ENCODE measurements at regions not wholly inside any gene's neighbourhood (a gene's known extent, or its start where the extent isn't known, plus 50 kb on each side); places are given as distances from the start of the nearest gene placed in this dataset.
A peak's percentile ranks its signal among the peaks of the same experiment; 100 is the strongest.

DNA sequence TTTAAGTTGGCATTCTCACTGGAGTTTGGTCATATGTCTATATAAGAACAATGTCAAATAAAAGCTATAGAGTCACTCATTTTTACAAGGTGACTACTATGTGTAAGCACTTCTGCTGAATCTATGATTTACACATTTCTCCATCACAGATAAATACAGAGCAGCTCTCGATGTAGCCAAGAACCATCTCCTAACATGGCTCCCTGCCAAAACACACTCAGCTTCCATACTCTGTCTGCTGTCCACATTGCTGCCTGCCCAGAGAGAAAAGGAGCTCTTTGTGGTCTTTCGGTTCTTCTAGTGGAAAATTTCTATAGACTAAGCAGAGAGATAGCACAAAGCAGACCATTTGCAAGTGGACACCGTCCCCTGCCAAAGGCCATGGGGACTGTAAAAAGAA, 190.9 kb upstream of the KLF12 start:
- H3K4me1 Mint-ChIP-seq, result no peaks in the 10 kb centered on the region
- no peak overlapping the region for H3K27ac Mint-ChIP-seq
- H3K36me3 Mint-ChIP-seq, result no peaks in the 10 kb centered on the region
- no peak for DNase-seq
- no peak overlapping the region for H3K4me3 Mint-ChIP-seq
- peaks cover 0 to 4% (median 0%) of the 10 kb centered on the region in 7 donors for H3K9me3 Mint-ChIP-seq
- peaks cover 10 to 52% (median 19%) of the 10 kb centered on the region in 3 donors for H3K27me3 Mint-ChIP-seq
- ATAC-seq (ENCODE audit: low read depth in 2 of 2), result no peak

DNA sequence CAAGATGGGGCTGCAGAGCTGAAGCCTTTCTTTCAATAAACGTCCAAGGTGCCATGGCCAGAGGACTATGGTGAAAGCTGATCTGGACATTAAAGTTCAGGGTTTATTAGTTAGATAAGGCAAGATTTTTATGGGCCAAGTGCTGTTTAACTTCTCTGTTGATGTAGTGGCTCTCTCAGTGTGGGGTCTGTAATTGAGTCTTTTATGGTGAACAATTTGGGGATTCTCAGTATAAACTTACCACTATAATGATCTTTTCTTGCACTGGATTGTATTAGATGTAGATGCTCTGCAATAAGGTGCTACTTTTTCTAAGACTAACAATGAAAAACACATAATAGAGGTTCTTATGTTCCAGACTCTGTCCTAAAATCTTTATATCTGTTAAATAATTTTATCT, 190.1 kb upstream of the KLF12 start:
- H3K9me3 Mint-ChIP-seq, result peaks cover 0 to 4% (median 0%) of the 10 kb centered on the region in 7 donors
- DNase-seq (no peak), ATAC-seq (ENCODE audit: low read depth in 2 of 2) (no peak)
- no peak overlapping the region for H3K4me3 Mint-ChIP-seq
- H3K4me1 Mint-ChIP-seq, result no peaks in the 10 kb centered on the region
- no peaks in the 10 kb centered on the region for H3K36me3 Mint-ChIP-seq
- no peak overlapping the region for H3K27ac Mint-ChIP-seq
- peaks cover 10 to 52% (median 19%) of the 10 kb centered on the region in 3 donors for H3K27me3 Mint-ChIP-seq

DNA sequence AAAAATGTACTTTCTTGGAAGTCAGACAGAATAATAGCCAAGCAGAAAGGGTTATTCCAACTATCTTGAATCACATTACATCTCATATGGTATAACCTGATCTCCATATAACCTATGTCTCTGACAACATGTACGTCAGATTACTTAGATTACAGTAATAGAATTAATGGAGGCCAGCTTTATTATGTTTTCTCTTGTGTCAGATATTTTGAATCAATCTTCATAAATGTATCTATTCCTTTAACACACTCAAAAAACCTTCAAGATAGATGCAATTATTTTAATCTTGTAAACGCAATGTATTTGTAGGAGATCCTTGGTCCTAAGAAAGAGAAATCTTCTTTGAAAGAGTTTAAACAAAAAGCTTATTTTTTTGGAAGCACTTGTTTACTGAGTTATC, 188.4 kb upstream of the KLF12 start:
- DNase-seq (no peak), ATAC-seq (ENCODE audit: low read depth in 2 of 2) (no peak)
- Mint-ChIP-seq H3K27ac (no peak overlapping the region), H3K27me3 (peaks cover 10 to 47% (median 19%) of the 10 kb centered on the region in 3 donors), H3K4me3 (no peak overlapping the region), H3K4me1 (no peaks in the 10 kb centered on the region), H3K9me3 (peaks cover 0 to 4% (median 0%) of the 10 kb centered on the region in 7 donors), H3K36me3 (no peaks in the 10 kb centered on the region)

DNA sequence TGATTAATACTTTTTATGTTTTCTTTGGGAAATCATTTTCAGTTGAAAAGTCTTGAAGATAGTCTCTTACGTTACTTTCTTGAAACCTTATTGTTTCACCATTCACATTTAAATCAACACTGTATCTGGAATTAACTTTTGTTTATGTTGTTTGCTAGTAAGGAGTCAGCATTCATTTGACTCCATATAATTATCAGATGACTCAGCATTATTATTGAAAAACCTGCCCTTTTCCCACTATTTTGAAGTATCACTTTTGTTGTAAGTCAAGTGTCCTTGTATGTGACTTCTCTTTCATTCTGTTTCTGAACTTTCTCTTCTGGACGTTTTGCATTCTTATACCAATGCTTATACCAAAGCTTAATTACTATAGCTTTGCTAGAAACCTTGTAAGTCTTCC, 186.1 kb upstream of the KLF12 start:
- ATAC-seq (ENCODE audit: low read depth in 2 of 2) (no peak), DNase-seq (no peak)
- Mint-ChIP-seq H3K9me3 (peaks cover 0 to 2% (median 0%) of the 10 kb centered on the region in 7 donors), H3K27ac (no peak overlapping the region), H3K27me3 (peaks cover 10 to 37% (median 17%) of the 10 kb centered on the region in 3 donors), H3K4me1 (no peaks in the 10 kb centered on the region), H3K36me3 (no peaks in the 10 kb centered on the region), H3K4me3 (no peak overlapping the region)

DNA sequence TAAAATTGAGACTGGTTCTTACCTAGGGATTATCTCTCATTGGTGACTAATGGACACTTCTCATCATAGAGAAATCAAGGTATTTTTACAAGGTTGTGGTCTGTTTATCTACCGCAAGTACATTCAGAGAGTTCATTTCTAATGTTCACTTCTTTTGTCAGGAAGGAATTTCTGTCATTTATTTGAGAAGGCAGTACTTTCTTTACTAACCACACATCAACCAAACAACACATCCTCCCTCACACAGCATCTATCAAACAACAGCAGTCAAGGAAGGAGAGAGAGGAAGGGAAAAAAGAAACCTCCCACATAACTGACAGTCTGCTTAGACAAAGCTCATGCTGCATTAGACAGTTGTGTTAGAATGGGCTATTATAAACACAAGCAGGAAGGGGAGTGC, 182.3 kb upstream of the KLF12 start:
- DNase-seq (no peak), ATAC-seq (ENCODE audit: low read depth in 2 of 2) (no peak)
- H3K4me3 Mint-ChIP-seq, result no peak overlapping the region
- H3K27ac Mint-ChIP-seq, result no peak overlapping the region
- peaks cover 0 to 7% (median 5%) of the 10 kb centered on the region in 7 donors for H3K9me3 Mint-ChIP-seq
- H3K27me3 Mint-ChIP-seq, result peaks cover 5 to 21% (median 15%) of the 10 kb centered on the region in 3 donors
- no peaks in the 10 kb centered on the region for H3K4me1 Mint-ChIP-seq
- no peaks in the 10 kb centered on the region for H3K36me3 Mint-ChIP-seq

DNA sequence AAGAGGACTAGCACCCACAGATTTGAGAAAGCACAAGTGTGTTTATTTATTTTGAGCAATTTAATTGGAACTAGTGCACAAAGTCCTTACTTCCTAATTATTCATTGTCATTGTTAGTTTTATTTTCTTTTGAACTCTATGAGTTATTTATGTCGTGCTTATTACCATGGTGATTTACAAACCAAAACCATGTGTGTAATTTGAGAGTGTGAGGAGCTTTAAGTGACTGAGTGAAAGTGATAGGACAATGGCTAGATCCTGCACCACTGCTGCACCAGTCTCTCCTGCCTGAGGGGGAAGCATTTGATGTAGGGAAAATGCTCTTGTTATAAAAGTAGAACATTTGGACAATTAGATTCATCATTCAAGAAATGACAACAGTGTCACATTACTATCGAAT, 172.3 kb upstream of the KLF12 start:
- H3K4me1 Mint-ChIP-seq, result no peaks in the 10 kb centered on the region
- peaks cover 14 to 29% (median 15%) of the 10 kb centered on the region in 3 donors for H3K27me3 Mint-ChIP-seq
- no peak overlapping the region for H3K27ac Mint-ChIP-seq
- H3K4me3 Mint-ChIP-seq, result no peak overlapping the region
- no peaks in the 10 kb centered on the region for H3K9me3 Mint-ChIP-seq
- ATAC-seq (ENCODE audit: low read depth in 2 of 2) (no peak), DNase-seq (no peak)
- no peaks in the 10 kb centered on the region for H3K36me3 Mint-ChIP-seq

DNA sequence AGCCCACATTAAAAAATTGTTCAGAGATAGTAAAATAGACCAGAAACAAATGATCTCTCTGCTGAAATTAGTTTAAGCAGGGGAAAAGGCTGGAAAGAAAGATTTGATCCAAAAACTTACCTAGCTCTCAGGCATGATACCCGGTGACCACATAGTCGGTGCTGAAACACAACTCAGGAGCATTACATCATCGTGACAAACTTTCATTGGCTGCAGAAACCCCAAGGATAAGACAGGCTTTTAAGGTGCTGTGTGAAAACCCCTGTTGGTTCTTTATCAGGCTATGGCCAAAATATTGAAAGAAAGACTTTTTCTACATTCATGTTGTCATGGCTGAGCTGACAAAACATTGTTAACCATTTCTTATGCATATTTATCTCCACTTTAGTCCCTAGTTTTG, 171.7 kb upstream of the KLF12 start:
- Mint-ChIP-seq H3K9me3 (no peaks in the 10 kb centered on the region), H3K4me1 (peaks cover 0 to 2% (median 0%) of the 10 kb centered on the region in 3 donors), H3K27ac (no peak overlapping the region), H3K36me3 (no peaks in the 10 kb centered on the region), H3K27me3 (peaks cover 14 to 29% (median 15%) of the 10 kb centered on the region in 3 donors), H3K4me3 (no peak overlapping the region)
- no peak for ATAC-seq (ENCODE audit: low read depth in 2 of 2)
- no peak for DNase-seq

DNA sequence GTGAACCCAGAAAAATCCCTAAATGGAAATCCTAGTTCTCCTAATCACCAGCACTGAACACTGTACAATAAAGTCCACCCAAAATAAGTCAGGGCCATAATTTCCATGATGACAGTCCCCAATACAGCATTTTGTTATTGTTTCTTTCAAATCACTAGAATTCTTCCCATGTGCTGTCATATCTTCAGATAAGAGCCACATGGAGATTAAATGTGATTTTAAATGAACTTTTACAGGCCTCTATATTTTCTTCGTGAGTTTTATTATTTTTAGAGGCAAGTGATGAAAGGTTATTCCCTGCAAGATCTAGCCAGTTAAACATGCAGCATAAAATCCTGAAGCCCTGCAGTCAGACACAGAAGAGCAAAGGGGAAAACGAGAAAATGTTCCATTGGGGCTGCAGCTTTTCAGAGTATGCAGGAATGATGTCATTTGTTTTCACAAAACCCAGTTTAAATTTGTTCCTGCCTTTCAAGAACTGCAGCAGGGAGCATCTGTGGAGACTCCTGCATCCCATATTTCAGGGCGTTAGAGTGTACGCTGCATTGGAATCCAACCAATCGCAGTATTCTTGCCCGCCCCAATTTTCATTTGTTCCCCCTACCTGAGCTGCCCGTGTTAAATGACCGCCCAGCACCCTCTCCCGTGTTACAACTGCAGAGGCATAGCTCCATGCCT, 167.2 kb upstream of the KLF12 start:
- peaks cover 7 to 12% (median 8%) of the 10 kb centered on the region in 3 donors for H3K4me1 Mint-ChIP-seq
- DNase-seq, result no peak
- no peak overlapping the region for H3K4me3 Mint-ChIP-seq
- no peak overlapping the region for H3K27ac Mint-ChIP-seq
- H3K9me3 Mint-ChIP-seq, result no peaks in the 10 kb centered on the region
- H3K36me3 Mint-ChIP-seq, result no peaks in the 10 kb centered on the region
- ATAC-seq (ENCODE audit: low read depth in 2 of 2), result no peak
- peaks cover 0 to 7% (median 0%) of the 10 kb centered on the region in 3 donors for H3K27me3 Mint-ChIP-seq

DNA sequence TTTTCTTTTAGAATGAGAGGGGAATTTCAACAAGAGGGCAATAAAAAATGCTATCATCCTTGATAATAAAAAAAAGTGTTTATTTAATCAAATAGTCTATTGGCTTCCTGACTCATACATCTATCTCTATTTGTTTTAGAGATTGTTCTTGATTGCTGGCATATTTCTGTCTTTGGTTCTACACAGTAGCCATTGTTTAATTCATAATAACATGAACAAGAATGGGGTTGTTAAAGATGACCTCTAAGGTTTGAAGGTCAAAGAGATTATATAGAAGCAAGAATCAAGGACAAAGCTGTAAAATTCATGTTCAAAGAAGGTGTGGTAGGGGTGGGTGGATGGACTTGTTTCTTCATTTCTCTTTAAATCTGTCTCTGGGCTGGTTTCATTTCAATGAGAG, 166.0 kb upstream of the KLF12 start:
- Mint-ChIP-seq H3K27me3 (no peaks in the 10 kb centered on the region), H3K4me1 (peaks cover 7 to 12% (median 8%) of the 10 kb centered on the region in 3 donors), H3K4me3 (no peak overlapping the region), H3K9me3 (no peaks in the 10 kb centered on the region), H3K27ac (no peak overlapping the region), H3K36me3 (no peaks in the 10 kb centered on the region)
- DNase-seq (no peak), ATAC-seq (ENCODE audit: low read depth in 2 of 2) (no peak)

DNA sequence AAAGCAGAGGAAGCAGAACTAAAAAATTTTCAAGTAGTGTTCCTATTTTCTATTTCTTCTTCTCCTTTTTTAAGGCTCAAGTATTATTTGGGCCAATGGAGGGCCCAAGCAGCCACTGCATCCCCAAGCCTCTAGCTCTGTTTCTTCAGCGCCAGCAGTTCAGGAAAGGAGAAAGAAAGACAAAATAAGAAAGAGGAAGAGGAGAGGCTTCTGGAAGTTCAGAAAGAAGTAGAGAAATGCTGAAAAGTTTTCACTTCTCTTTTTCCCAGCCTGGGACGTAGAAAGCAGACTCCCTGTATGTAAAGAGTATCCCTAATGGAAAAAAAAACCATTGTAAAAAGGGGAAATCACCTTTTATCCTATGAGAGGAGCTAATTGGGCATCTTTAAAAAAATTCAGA, 165.5 kb upstream of the KLF12 start:
- Mint-ChIP-seq H3K27me3 (no peaks in the 10 kb centered on the region), H3K36me3 (no peaks in the 10 kb centered on the region)

GRCh38 chr13:74298923-74299322, 164.7 kb upstream of the KLF12 start:
- Mint-ChIP-seq H3K27me3 (no peaks in the 10 kb centered on the region), H3K4me3 (no peak overlapping the region), H3K4me1 (peaks cover 7 to 12% (median 8%) of the 10 kb centered on the region in 3 donors), H3K9me3 (no peaks in the 10 kb centered on the region), H3K36me3 (no peaks in the 10 kb centered on the region), H3K27ac (peak overlapping the region in 1 of 6 donors; percentile 56)
- no peak for DNase-seq
- ATAC-seq (ENCODE audit: low read depth in 2 of 2), result no peak

More for the DNA sequence above, 165.5 kb upstream of the KLF12 start:
- peak overlapping the region in 1 of 6 donors; percentile 63 for H3K27ac Mint-ChIP-seq
- peak overlapping the region in 2 of 8 donors; percentile 40 to 49 for H3K4me3 Mint-ChIP-seq
- ATAC-seq (ENCODE audit: low read depth in 2 of 2), result peak; percentile 21 to 54
- H3K4me1 Mint-ChIP-seq, result peaks cover 7 to 12% (median 8%) of the 10 kb centered on the region in 3 donors
- DNase-seq, result no peak
- H3K9me3 Mint-ChIP-seq, result no peaks in the 10 kb centered on the region

GRCh38 chr13:74289861-74290773, 155.9 kb upstream of the KLF12 start:
- no peaks in the 10 kb centered on the region for H3K27me3 Mint-ChIP-seq
- peak overlapping the region; percentile 78 to 99 (median 92) for H3K27ac Mint-ChIP-seq
- H3K4me1 Mint-ChIP-seq, result peaks cover 40 to 44% (median 40%) of the 10 kb centered on the region in 3 donors
- no peaks in the 10 kb centered on the region for H3K36me3 Mint-ChIP-seq
- no peaks in the 10 kb centered on the region for H3K9me3 Mint-ChIP-seq
- H3K4me3 Mint-ChIP-seq, result peak overlapping the region; percentile 70 to 93 (median 84)
- ATAC-seq (ENCODE audit: low read depth in 2 of 2), result peak; percentile 82
- peak; percentile 86 for DNase-seq

GRCh38 chr13:74289107-74289506, 154.9 kb upstream of the KLF12 start:
- Mint-ChIP-seq H3K9me3 (no peaks in the 10 kb centered on the region), H3K4me1 (peaks cover 40 to 44% (median 40%) of the 10 kb centered on the region in 3 donors), H3K4me3 (peak overlapping the region in 4 of 8 donors; percentile 38 to 93 (median 89)), H3K27me3 (no peaks in the 10 kb centered on the region), H3K27ac (peak overlapping the region in 4 of 6 donors; percentile 90 to 99 (median 98)), H3K36me3 (no peaks in the 10 kb centered on the region)
- ATAC-seq (ENCODE audit: low read depth in 2 of 2), result no peak
- DNase-seq, result no peak
